GM23338 (cell line): ENCODE measurements at regions not wholly inside any gene's neighbourhood (a gene's known extent, or its start where the extent isn't known, plus 50 kb on each side); places are given as distances from the start of the nearest gene placed in this dataset.

Experiments
- ATAC-seq: fragments of 200-7000 bp; cut with Tn5 transposase; 3 replicates; pipeline ENCODE4 v1.9.1; 2020
- DNase-seq: peaks from one replicate; pipeline ENCODE4 v3.0.0-alpha.2; 2015; ENCODE audit warnings: low spot score
- H2AFZ ChIP-seq: fragments of 200-600 bp; sonication (generic); 2 replicates; pipeline ENCODE4 v1.8.0; 2016; ENCODE audit warnings: antibody characterized with exemption, mild to moderate bottlenecking, moderate library complexity
- H3F3A ChIP-seq: fragments of 200-600 bp; sonication (generic); replicated peaks from 2 replicates; pipeline ENCODE4 v1.8.0; 2017; ENCODE audit warnings: antibody characterized with exemption, mixed run types, low read depth
- H3K27ac ChIP-seq: fragments of 200-600 bp; sonication (generic); 2 replicates; pipeline ENCODE4 v1.6.1; 2016; ENCODE audit warnings: low read depth
- H3K27me3 ChIP-seq: fragments of 200-600 bp; sonication (generic); 2 replicates; pipeline ENCODE4 v1.8.0; 2016; ENCODE audit warnings: mild to moderate bottlenecking, mixed run types, moderate library complexity; ENCODE audit not compliant: insufficient read depth
- H3K36me3 ChIP-seq: fragments of 200-600 bp; sonication (generic); 2 replicates; pipeline ENCODE4 v1.8.0; 2016; ENCODE audit warnings: mild to moderate bottlenecking; ENCODE audit not compliant: insufficient read depth
- H3K4me1 ChIP-seq: fragments of 200-600 bp; sonication (generic); 2 replicates; pipeline ENCODE4 v1.8.0; 2016; ENCODE audit warnings: mild to moderate bottlenecking, moderate library complexity; ENCODE audit not compliant: insufficient read depth
- H3K4me2 ChIP-seq: fragments of 200-600 bp; sonication (generic); 2 replicates; pipeline ENCODE4 v1.7.1; 2017; ENCODE audit warnings: mixed run types
- H3K4me3 ChIP-seq: fragments of 200-600 bp; sonication (generic); 2 replicates; pipeline ENCODE4 v1.6.1; 2016; ENCODE audit warnings: mixed run types
- H3K79me2 ChIP-seq: fragments of 200-600 bp; sonication (generic); replicated peaks from 2 replicates; pipeline ENCODE4 v1.8.0; 2017; ENCODE audit warnings: mild to moderate bottlenecking; ENCODE audit not compliant: insufficient read depth
- H3K9me2 ChIP-seq: fragments of 200-600 bp; sonication (generic); 2 replicates; pipeline ENCODE4 v1.8.0; 2017; ENCODE audit not compliant: insufficient read depth
- H4K20me1 ChIP-seq: fragments of 200-600 bp; sonication (generic); replicated peaks from 2 replicates; pipeline ENCODE4 v1.8.0; 2017; ENCODE audit warnings: mild to moderate bottlenecking; ENCODE audit not compliant: insufficient read depth
- H3K27ac Mint-ChIP-seq: 2 replicates; pipeline ENCODE4 v1.8.0; 2020; ENCODE audit warnings: inconsistent platforms, mild to moderate bottlenecking, moderate library complexity, mixed read lengths
- H3K27me3 Mint-ChIP-seq: 3 replicates; pipeline ENCODE4 v1.8.0; 2022; ENCODE audit warnings: low read depth, mild to moderate bottlenecking, moderate library complexity, mixed read lengths, inconsistent platforms; ENCODE audit not compliant: insufficient read depth, poor library complexity
- H3K36me3 Mint-ChIP-seq: 3 replicates; pipeline ENCODE4 v1.8.0; 2021; ENCODE audit warnings: low read depth, mild to moderate bottlenecking, inconsistent platforms, moderate library complexity, mixed read lengths
- H3K4me1 Mint-ChIP-seq: 3 replicates; pipeline ENCODE4 v1.8.0; 2020; ENCODE audit warnings: mild to moderate bottlenecking, inconsistent platforms, mixed read lengths
- H3K4me3 Mint-ChIP-seq: 3 replicates; pipeline ENCODE4 v1.8.0; 2021; ENCODE audit warnings: moderate library complexity, mild to moderate bottlenecking, inconsistent platforms, mixed read lengths
- H3K9me3 Mint-ChIP-seq: 3 replicates; pipeline ENCODE4 v1.8.0; 2020; ENCODE audit warnings: moderate library complexity, mild to moderate bottlenecking, inconsistent platforms, mixed read lengths
- CTCF ChIP-seq, 2 experiments: fragments of 200-600 bp in 1 of 2; sonication (generic) in 1 of 2; conservative IDR thresholded peaks; 2 replicates each; pipeline versions ENCODE4 v1.5.1 to v1.6.1; 2016 to 2017; ENCODE audit warnings: antibody characterized with exemption in 2 of 2, low read depth in 2 of 2, mild to moderate bottlenecking in 2 of 2, moderate library complexity in 1 of 2
- JUNB ChIP-seq: IDR thresholded peaks from one replicate; pipeline ENCODE4 v1.6.1; 2016; ENCODE audit warnings: antibody characterized with exemption; ENCODE audit not compliant: unreplicated experiment
- STAT1 ChIP-seq: IDR thresholded peaks from one replicate; pipeline ENCODE4 v1.6.1; 2016; ENCODE audit warnings: antibody characterized with exemption; ENCODE audit not compliant: unreplicated experiment
- ZNF331 ChIP-seq: fragments of 250-450 bp; sonication (Bioruptor Pico); IDR thresholded peaks from 2 replicates; pipeline ENCODE4 v1.5.0; 2020; ENCODE audit warnings: low read depth, mild to moderate bottlenecking, moderate library complexity
- ZNF462 ChIP-seq: fragments of 250-450 bp; sonication (Bioruptor Pico); IDR thresholded peaks from 2 replicates; pipeline ENCODE4 v1.5.0; 2020; ENCODE audit warnings: mild to moderate bottlenecking, moderate library complexity
- TF ChIP-seq, protein P1 (sequence below): IDR thresholded peaks from one replicate; pipeline ENCODE4 v1.6.1; 2018; ENCODE audit warnings: antibody characterized with exemption; ENCODE audit not compliant: unreplicated experiment

DNA sequence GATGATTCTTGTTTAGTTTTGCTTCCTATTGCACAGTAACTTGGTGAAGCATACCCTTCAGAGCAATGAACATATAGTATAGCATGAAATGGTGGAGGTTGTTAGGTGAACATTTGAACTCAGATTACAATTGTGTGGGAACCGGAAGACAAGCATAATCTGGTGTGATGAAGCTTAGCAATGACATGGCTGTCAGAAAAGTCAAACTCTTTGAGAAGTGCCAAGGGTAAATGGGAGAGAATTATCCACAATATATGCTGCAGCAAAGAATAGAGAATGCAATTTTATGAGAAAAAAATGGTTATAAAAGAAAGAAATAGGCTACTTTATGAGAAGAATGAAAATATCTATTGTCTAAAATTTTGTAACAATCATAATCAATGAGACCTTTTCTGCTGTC is 1536.7 kb downstream of the SI start:
- ATAC-seq = no peak

More for the DNA sequence above, 1536.7 kb downstream of the SI start:
- Mint-ChIP-seq H3K27ac (no peak overlapping the region), H3K36me3 (no peaks in the 10 kb centered on the region), H3K4me3 (no peak overlapping the region), H3K4me1 (no peaks in the 10 kb centered on the region), H3K27me3 (no peaks in the 10 kb centered on the region), H3K9me3 (no peaks in the 10 kb centered on the region)
- no peak overlapping the region for H3K27ac ChIP-seq
- no peak for TF ChIP-seq ZNF331 (CRISPR knock-in tag)
- TF ChIP-seq ZNF462 (CRISPR knock-in tag) = no peak
- no peak for TF ChIP-seq JUNB
- TF ChIP-seq, protein P1, sequence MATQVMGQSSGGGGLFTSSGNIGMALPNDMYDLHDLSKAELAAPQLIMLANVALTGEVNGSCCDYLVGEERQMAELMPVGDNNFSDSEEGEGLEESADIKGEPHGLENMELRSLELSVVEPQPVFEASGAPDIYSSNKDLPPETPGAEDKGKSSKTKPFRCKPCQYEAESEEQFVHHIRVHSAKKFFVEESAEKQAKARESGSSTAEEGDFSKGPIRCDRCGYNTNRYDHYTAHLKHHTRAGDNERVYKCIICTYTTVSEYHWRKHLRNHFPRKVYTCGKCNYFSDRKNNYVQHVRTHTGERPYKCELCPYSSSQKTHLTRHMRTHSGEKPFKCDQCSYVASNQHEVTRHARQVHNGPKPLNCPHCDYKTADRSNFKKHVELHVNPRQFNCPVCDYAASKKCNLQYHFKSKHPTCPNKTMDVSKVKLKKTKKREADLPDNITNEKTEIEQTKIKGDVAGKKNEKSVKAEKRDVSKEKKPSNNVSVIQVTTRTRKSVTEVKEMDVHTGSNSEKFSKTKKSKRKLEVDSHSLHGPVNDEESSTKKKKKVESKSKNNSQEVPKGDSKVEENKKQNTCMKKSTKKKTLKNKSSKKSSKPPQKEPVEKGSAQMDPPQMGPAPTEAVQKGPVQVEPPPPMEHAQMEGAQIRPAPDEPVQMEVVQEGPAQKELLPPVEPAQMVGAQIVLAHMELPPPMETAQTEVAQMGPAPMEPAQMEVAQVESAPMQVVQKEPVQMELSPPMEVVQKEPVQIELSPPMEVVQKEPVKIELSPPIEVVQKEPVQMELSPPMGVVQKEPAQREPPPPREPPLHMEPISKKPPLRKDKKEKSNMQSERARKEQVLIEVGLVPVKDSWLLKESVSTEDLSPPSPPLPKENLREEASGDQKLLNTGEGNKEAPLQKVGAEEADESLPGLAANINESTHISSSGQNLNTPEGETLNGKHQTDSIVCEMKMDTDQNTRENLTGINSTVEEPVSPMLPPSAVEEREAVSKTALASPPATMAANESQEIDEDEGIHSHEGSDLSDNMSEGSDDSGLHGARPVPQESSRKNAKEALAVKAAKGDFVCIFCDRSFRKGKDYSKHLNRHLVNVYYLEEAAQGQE = no peak
- no peak for TF ChIP-seq CTCF (conservative IDR thresholded peaks at IDR 0.05; ENCODE audit: low read depth in 2 of 2)
- no peak for TF ChIP-seq STAT1
- no peak for DNase-seq
- H3K27me3 ChIP-seq = no peaks in the 10 kb centered on the region
- H3K4me3 ChIP-seq = no peak overlapping the region
- H4K20me1 ChIP-seq = no peaks in the 10 kb centered on the region
- H3F3A ChIP-seq = no peaks in the 10 kb centered on the region
- no peaks in the 10 kb centered on the region for H3K36me3 ChIP-seq
- H3K9me2 ChIP-seq = no peaks in the 10 kb centered on the region
- no peak overlapping the region for H3K4me2 ChIP-seq
- no peaks in the 10 kb centered on the region for H3K79me2 ChIP-seq
- H3K4me1 ChIP-seq = no peaks in the 10 kb centered on the region
- H2AFZ ChIP-seq = no peak overlapping the region
